SU-DHL-6 (cell line): ENCODE measurements at regions not wholly inside any gene's neighbourhood (a gene's known extent, or its start where the extent isn't known, plus 50 kb on each side); places are given as distances from the start of the nearest gene placed in this dataset.

ENCODE experiments used
- H2AFZ ChIP-seq: fragments of 200-600 bp; sonication (generic); 2 replicates; pipeline ENCODE4 v1.6.1; 2014; ENCODE audit warnings: low read depth, mild to moderate bottlenecking, moderate library complexity, mixed read lengths, antibody characterized with exemption, low read length; ENCODE audit not compliant: severe bottlenecking
- H3F3A ChIP-seq: fragments of 200-600 bp; shearing (Covaris generic); 2 replicates; pipeline ENCODE4 v1.6.0; 2016; ENCODE audit warnings: antibody characterized with exemption, mild to moderate bottlenecking; ENCODE audit not compliant: insufficient read depth
- H3K27ac ChIP-seq: fragments of 200-600 bp; sonication (generic); 2 replicates; pipeline ENCODE4 v1.5.1; 2016; ENCODE audit warnings: low read depth, mild to moderate bottlenecking, low read length, moderate library complexity, mixed read lengths
- H3K27me3 ChIP-seq: fragments of 200-600 bp; sonication (generic), shearing (Covaris generic); 2 replicates; pipeline ENCODE4 v1.6.0; 2014; ENCODE audit warnings: mild to moderate bottlenecking, low read length
- H3K36me3 ChIP-seq: fragments of 200-600 bp; sonication (generic); 2 replicates; pipeline ENCODE4 v1.6.1; 2014; ENCODE audit warnings: mild to moderate bottlenecking, low read length, mixed read lengths
- H3K4me2 ChIP-seq: fragments of 300-600, 200-600 bp; shearing (Covaris generic), sonication (generic); 2 replicates; pipeline ENCODE4 v1.6.0; 2014; ENCODE audit warnings: low read length, low read depth, mild to moderate bottlenecking; ENCODE audit not compliant: poor library complexity, severe bottlenecking
- H3K4me3 ChIP-seq: fragments of 200-600 bp; sonication (generic); 2 replicates; pipeline ENCODE4 v1.5.1; 2014; ENCODE audit warnings: antibody characterized with exemption, low read length, mild to moderate bottlenecking, mixed read lengths; ENCODE audit not compliant: insufficient read depth, poor library complexity, severe bottlenecking
- H3K79me2 ChIP-seq: fragments of 200-600 bp; sonication (generic); 2 replicates; pipeline ENCODE4 v1.6.1; 2014; ENCODE audit warnings: mild to moderate bottlenecking, low read length, moderate library complexity; ENCODE audit not compliant: insufficient read depth
- H3K9ac ChIP-seq: fragments of 200-600 bp; sonication (generic); 2 replicates; pipeline ENCODE4 v1.7.0; 2014; ENCODE audit warnings: mild to moderate bottlenecking, low read length
- H3K9me2 ChIP-seq: fragments of 200-600 bp; sonication (generic); replicated peaks from 2 replicates; pipeline ENCODE4 v1.6.1; 2014; ENCODE audit warnings: low read length; ENCODE audit not compliant: insufficient read depth
- H3K9me3 ChIP-seq: fragments of 200-600 bp; sonication (generic); 2 replicates; pipeline ENCODE4 v1.6.1; 2014; ENCODE audit warnings: low read length, mixed read lengths; ENCODE audit not compliant: insufficient read depth
- H4K20me1 ChIP-seq: fragments of 200-600 bp; sonication (generic); 2 replicates; pipeline ENCODE4 v1.6.1; 2014; ENCODE audit warnings: low read depth, mild to moderate bottlenecking, antibody characterized with exemption, low read length, moderate library complexity, mixed read lengths
- EZH2phosphoT487 ChIP-seq: fragments of 200-600 bp; sonication (generic), shearing (Covaris generic); conservative IDR thresholded peaks from 2 replicates; pipeline ENCODE4 v1.6.1; 2018; ENCODE audit warnings: mild to moderate bottlenecking, antibody characterized with exemption, low read length, moderate library complexity, mixed read lengths
- TF ChIP-seq, protein P1 (sequence below): fragments of 200-600 bp; sonication (generic); IDR thresholded peaks from one replicate; pipeline ENCODE4 v1.5.1; 2017; ENCODE audit warnings: antibody characterized with exemption, mild to moderate bottlenecking, low read length, moderate library complexity; ENCODE audit not compliant: insufficient read depth, poor library complexity, severe bottlenecking

GRCh38 chr6:148221196-148221979, 121.2 kb upstream of the SASH1 start:
- Histone ChIP-seq H3K27ac (no peak overlapping the region), H2AFZ (no peak overlapping the region), H3F3A (no peaks in the 10 kb centered on the region), H4K20me1 (no peaks in the 10 kb centered on the region), H3K4me2 (no peak overlapping the region), H3K36me3 (no peaks in the 10 kb centered on the region), H3K79me2 (no peaks in the 10 kb centered on the region), H3K27me3 (no peaks in the 10 kb centered on the region), H3K9ac (no peak overlapping the region), H3K9me2 (no peaks in the 10 kb centered on the region), H3K9me3 (no peaks in the 10 kb centered on the region), H3K4me3 (no peak overlapping the region)
- TF ChIP-seq, protein P1, sequence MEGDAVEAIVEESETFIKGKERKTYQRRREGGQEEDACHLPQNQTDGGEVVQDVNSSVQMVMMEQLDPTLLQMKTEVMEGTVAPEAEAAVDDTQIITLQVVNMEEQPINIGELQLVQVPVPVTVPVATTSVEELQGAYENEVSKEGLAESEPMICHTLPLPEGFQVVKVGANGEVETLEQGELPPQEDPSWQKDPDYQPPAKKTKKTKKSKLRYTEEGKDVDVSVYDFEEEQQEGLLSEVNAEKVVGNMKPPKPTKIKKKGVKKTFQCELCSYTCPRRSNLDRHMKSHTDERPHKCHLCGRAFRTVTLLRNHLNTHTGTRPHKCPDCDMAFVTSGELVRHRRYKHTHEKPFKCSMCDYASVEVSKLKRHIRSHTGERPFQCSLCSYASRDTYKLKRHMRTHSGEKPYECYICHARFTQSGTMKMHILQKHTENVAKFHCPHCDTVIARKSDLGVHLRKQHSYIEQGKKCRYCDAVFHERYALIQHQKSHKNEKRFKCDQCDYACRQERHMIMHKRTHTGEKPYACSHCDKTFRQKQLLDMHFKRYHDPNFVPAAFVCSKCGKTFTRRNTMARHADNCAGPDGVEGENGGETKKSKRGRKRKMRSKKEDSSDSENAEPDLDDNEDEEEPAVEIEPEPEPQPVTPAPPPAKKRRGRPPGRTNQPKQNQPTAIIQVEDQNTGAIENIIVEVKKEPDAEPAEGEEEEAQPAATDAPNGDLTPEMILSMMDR: no peak
- no peak for TF ChIP-seq EZH2phosphoT487

DNA sequence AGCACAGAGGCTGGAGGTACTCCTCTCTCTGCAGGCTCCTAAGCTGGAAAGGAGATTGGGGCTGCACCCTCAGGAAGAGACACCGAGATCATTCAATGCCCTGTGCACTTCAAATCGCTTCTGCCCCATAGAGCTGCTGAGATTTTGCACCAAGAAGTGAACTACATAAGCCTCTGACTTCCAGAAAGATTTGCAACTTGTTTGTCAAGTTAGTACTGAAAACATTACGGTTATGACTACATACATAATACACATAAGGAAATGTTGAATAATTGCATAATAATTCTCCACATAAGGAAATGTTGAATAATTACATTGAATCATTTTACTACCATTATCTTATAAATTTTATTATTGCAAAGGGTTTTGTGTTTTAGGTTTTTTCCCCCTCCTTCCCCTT, 120.3 kb upstream of the SASH1 start:
- no peak for TF ChIP-seq EZH2phosphoT487
- TF ChIP-seq, protein P1: no peak
- no peaks in the 10 kb centered on the region for H3K36me3 ChIP-seq
- no peaks in the 10 kb centered on the region for H3K79me2 ChIP-seq
- H4K20me1 ChIP-seq: no peaks in the 10 kb centered on the region
- no peak overlapping the region for H2AFZ ChIP-seq
- H3F3A ChIP-seq: no peaks in the 10 kb centered on the region
- H3K27me3 ChIP-seq: no peaks in the 10 kb centered on the region
- H3K4me2 ChIP-seq: no peak overlapping the region
- no peak overlapping the region for H3K4me3 ChIP-seq
- no peaks in the 10 kb centered on the region for H3K9me2 ChIP-seq
- no peaks in the 10 kb centered on the region for H3K9me3 ChIP-seq
- H3K27ac ChIP-seq: no peak overlapping the region
- H3K9ac ChIP-seq: no peak overlapping the region

DNA sequence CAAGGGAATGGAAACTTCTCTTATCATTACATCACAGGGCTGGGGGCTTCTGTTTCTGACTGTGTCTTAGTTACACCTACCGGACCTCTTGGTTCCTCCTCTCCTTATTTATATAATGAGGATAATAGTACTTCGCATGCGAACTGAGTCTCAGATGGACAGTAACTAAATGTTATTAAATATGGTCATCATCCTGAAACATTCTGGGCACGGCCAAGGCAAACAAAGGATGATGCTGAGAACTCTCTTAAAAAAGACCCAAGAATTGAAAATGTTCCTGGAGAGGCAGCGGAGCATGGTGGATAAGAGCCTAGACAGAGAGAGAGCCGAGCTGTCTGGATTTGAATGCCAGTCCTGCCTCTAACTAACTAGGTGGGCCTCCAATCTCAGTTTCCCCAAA, 119.8 kb upstream of the SASH1 start:
- H3K9me3 ChIP-seq: no peaks in the 10 kb centered on the region

More for the DNA sequence above, 119.8 kb upstream of the SASH1 start:
- no peaks in the 10 kb centered on the region for H4K20me1 ChIP-seq
- H3K27me3 ChIP-seq: no peaks in the 10 kb centered on the region
- H3K79me2 ChIP-seq: no peaks in the 10 kb centered on the region
- H3K4me3 ChIP-seq: no peak overlapping the region
- H3K9ac ChIP-seq: no peak overlapping the region
- H3K27ac ChIP-seq: no peak overlapping the region
- no peak for TF ChIP-seq EZH2phosphoT487
- TF ChIP-seq, protein P1: no peak
- H3K9me2 ChIP-seq: no peaks in the 10 kb centered on the region
- no peaks in the 10 kb centered on the region for H3F3A ChIP-seq
- H2AFZ ChIP-seq: no peak overlapping the region
- no peaks in the 10 kb centered on the region for H3K36me3 ChIP-seq
- no peak overlapping the region for H3K4me2 ChIP-seq
